NCI-H510A (cell line): ENCODE measurements at regions not wholly inside any gene's neighbourhood (a gene's known extent, or its start where the extent isn't known, plus 50 kb on each side); places are given as distances from the start of the nearest gene placed in this dataset.

Experiments used
- DNase-seq: peaks from one replicate; lab custom pipeline; 2025; lab: John Stamatoyannopoulos, UW

GRCh38 chr2:194271293-194271961 lies 1385.6 kb upstream of the SLC39A10 start:
- no peak for DNase-seq

GRCh38 chr2:194270648-194271047 lies 1386.4 kb upstream of the SLC39A10 start:
- DNase-seq: no peak

GRCh38 chr2:194264586-194264985 lies 1392.4 kb upstream of the SLC39A10 start:
- no peak for DNase-seq

GRCh38 chr2:194260185-194260584 lies 1396.8 kb upstream of the SLC39A10 start:
- DNase-seq: no peak

- DNase-seq: no peak
Observed at GRCh38 chr2:194257095-194257494, 1399.9 kb upstream of the SLC39A10 start.

- DNase-seq: no peak
Observed at GRCh38 chr2:194253528-194254259, 1403.3 kb upstream of the SLC39A10 start.

GRCh38 chr2:194252127-194252526 lies 1404.9 kb upstream of the SLC39A10 start:
- DNase-seq: no peak

- DNase-seq: no peak
Observed at GRCh38 chr2:194232600-194232999, 1424.4 kb upstream of the SLC39A10 start.

GRCh38 chr2:194223218-194223617 lies 1433.8 kb upstream of the SLC39A10 start:
- no peak for DNase-seq

- no peak for DNase-seq
Observed at GRCh38 chr2:194214192-194214591, 1442.8 kb upstream of the SLC39A10 start.

GRCh38 chr2:194205568-194206227 lies 1451.3 kb upstream of the SLC39A10 start:
- DNase-seq: no peak

GRCh38 chr2:194203898-194204297 lies 1453.1 kb upstream of the SLC39A10 start:
- DNase-seq: no peak

GRCh38 chr2:194182888-194183287 lies 1474.1 kb upstream of the SLC39A10 start:
- no peak for DNase-seq

- DNase-seq: no peak
Observed at GRCh38 chr2:194176134-194176533, 1480.9 kb upstream of the SLC39A10 start.

GRCh38 chr2:194166818-194167217 lies 1490.2 kb upstream of the SLC39A10 start:
- DNase-seq: no peak

GRCh38 chr2:194155431-194155830 lies 1501.6 kb upstream of the SLC39A10 start:
- no peak for DNase-seq

- no peak for DNase-seq
Observed at GRCh38 chr2:194151231-194151630, 1505.8 kb upstream of the SLC39A10 start.

GRCh38 chr2:194135463-194135862 lies 1521.6 kb upstream of the SLC39A10 start:
- no peak for DNase-seq

- no peak for DNase-seq
Observed at GRCh38 chr2:194128810-194129209, 1528.2 kb upstream of the SLC39A10 start.

- no peak for DNase-seq
Observed at GRCh38 chr2:194126418-194126817, 1530.6 kb upstream of the SLC39A10 start.

- DNase-seq: no peak
Observed at GRCh38 chr2:194116861-194117260, 1540.2 kb upstream of the SLC39A10 start.

GRCh38 chr2:194105358-194105757 lies 1551.7 kb upstream of the SLC39A10 start:
- DNase-seq: no peak

GRCh38 chr2:194104687-194105086 lies 1552.3 kb upstream of the SLC39A10 start:
- no peak for DNase-seq
